Endothelial cell of umbilical vein (primary cell): ENCODE measurements at regions not wholly inside any gene's neighbourhood (a gene's known extent, or its start where the extent isn't known, plus 50 kb on each side); places are given as distances from the start of the nearest gene placed in this dataset.

Experiments used
- BruUV-seq: library from RNA; stranded (reverse); fragments of 400-500 nt; replicated peaks from 2 replicates; lab custom pipeline; 2021; lab: Mats Ljungman, UMichigan
- CTCF ChIA-PET: fragments of 300-600, 350-600 bp; sonication (Branson Sonifier 250); formaldehyde crosslinking; loops from one replicate; lab custom pipeline; 2021; ENCODE audit warnings: antibody characterized with exemption, inconsistent platforms; lab: Charles Lee
- POLR2A ChIA-PET: fragments of 300-600, 350-600 bp; sonication (Branson Sonifier 250); formaldehyde crosslinking; loops from one replicate; lab custom pipeline; 2021; ENCODE audit warnings: antibody characterized with exemption, inconsistent platforms; lab: Charles Lee
- DNase-seq: peaks from one replicate; pipeline ENCODE4 v3.0.0-alpha.2; 2011; ENCODE audit warnings: low read depth, low spot score
- FAIRE-seq: peaks from 2 replicates; lab custom pipeline; 2011; peaks lifted over from hg19 to GRCh38; lab: Jason Lieb, UNC
- H2AFZ ChIP-seq: 2 replicates; pipeline ENCODE4 v1.6.0; 2012; ENCODE audit warnings: low read depth, low read length, control low read depth, inconsistent platforms
- H3K27ac ChIP-seq: 2 replicates; pipeline ENCODE4 v1.5.1; 2011; ENCODE audit warnings: low read depth, mild to moderate bottlenecking, control low read depth, low read length, moderate library complexity; ENCODE audit not compliant: insufficient read depth
- H3K27me3 ChIP-seq, 2 experiments: 2 replicates each; pipeline versions ENCODE4 v1.6.0 to v1.6.1; 2011; ENCODE audit warnings: low read length in 2 of 2, mixed read lengths in 1 of 2; ENCODE audit not compliant: control insufficient read depth in 2 of 2, insufficient read depth in 2 of 2
- H3K36me3 ChIP-seq, 2 experiments: 2 replicates in 1 of 2; 3 replicates in 1 of 2; pipeline ENCODE4 v1.5.1; 2011; ENCODE audit warnings: low read length in 2 of 2, mild to moderate bottlenecking in 1 of 2, moderate library complexity in 1 of 2; ENCODE audit not compliant: control insufficient read depth in 2 of 2, insufficient read depth in 2 of 2; ENCODE audit errors: extremely low read depth in 1 of 2
- H3K4me1 ChIP-seq: 3 replicates; pipeline ENCODE4 v1.5.1; 2011; ENCODE audit warnings: mild to moderate bottlenecking, low read length; ENCODE audit not compliant: control insufficient read depth, insufficient read depth; ENCODE audit errors: extremely low read depth
- H3K4me2 ChIP-seq: 2 replicates; pipeline ENCODE4 v1.6.1; 2011; ENCODE audit warnings: low read length, control low read depth, mixed read lengths; ENCODE audit not compliant: insufficient read depth
- H3K4me3 ChIP-seq, 3 experiments: fragments of 200-600 bp in 1 of 3; sonication (generic), shearing (Covaris generic) in 1 of 3; replicated peaks in 1 of 3; 2 replicates each; pipeline ENCODE4 v1.5.1; 2011 to 2016; ENCODE audit warnings: control low read depth in 3 of 3, low read length in 3 of 3, mild to moderate bottlenecking in 2 of 3, inconsistent platforms in 1 of 3, low read depth in 1 of 3, moderate library complexity in 1 of 3; ENCODE audit not compliant: insufficient read depth in 1 of 3
- H3K79me2 ChIP-seq: 2 replicates; pipeline ENCODE4 v1.6.0; 2012; ENCODE audit warnings: low read length, inconsistent platforms; ENCODE audit not compliant: control insufficient read depth, insufficient read depth
- H3K9ac ChIP-seq: replicated peaks from 2 replicates; pipeline ENCODE3; 2011; ENCODE audit warnings: low read length, control low read depth; ENCODE audit not compliant: insufficient read depth; ENCODE audit errors: extremely low read depth
- H3K9me1 ChIP-seq: replicated peaks from 3 replicates; pipeline ENCODE4 v1.6.0; 2011; ENCODE audit warnings: mild to moderate bottlenecking, low read length; ENCODE audit not compliant: control insufficient read depth, insufficient read depth; ENCODE audit errors: extremely low read depth
- H3K9me3 ChIP-seq: replicated peaks from 2 replicates; pipeline ENCODE4 v1.5.1; 2012; ENCODE audit warnings: low read length, inconsistent platforms; ENCODE audit not compliant: control insufficient read depth, insufficient read depth
- H4K20me1 ChIP-seq: replicated peaks from 2 replicates; pipeline ENCODE3; 2011; ENCODE audit warnings: mild to moderate bottlenecking, low read length; ENCODE audit not compliant: control insufficient read depth, insufficient read depth; ENCODE audit errors: extremely low read depth
- CTCF ChIP-seq, 2 donors: IDR thresholded peaks; 1 replicate in 1 of 2; 2 replicates in 1 of 2; pipeline ENCODE4 v1.5.1; 2011; ENCODE audit warnings: low read length in 2 of 2, mild to moderate bottlenecking in 2 of 2, moderate library complexity in 2 of 2, control low read depth in 1 of 2, inconsistent platforms in 1 of 2, low read depth in 1 of 2; ENCODE audit not compliant: insufficient read depth in 1 of 2; ENCODE audit errors: extremely low read depth in 1 of 2
- FOS ChIP-seq: IDR thresholded peaks from 2 replicates; pipeline ENCODE4 v1.6.1; 2011; ENCODE audit warnings: mild to moderate bottlenecking, low read length, moderate library complexity, borderline replicate concordance; ENCODE audit not compliant: insufficient read depth
- JUN ChIP-seq: IDR thresholded peaks from 2 replicates; pipeline ENCODE4 v1.6.1; 2011; ENCODE audit warnings: borderline replicate concordance, low read depth; ENCODE audit not compliant: insufficient read length, insufficient read depth
- MAX ChIP-seq: IDR thresholded peaks from 2 replicates; pipeline ENCODE4 v1.6.1; 2011; ENCODE audit not compliant: insufficient read depth, insufficient read length
- MYC ChIP-seq: IDR thresholded peaks from one replicate; pipeline ENCODE4 v1.6.1; 2011; ENCODE audit warnings: mild to moderate bottlenecking, low read depth, low read length
- POLR2A ChIP-seq: IDR thresholded peaks from 2 replicates; pipeline ENCODE4 v1.6.1; 2012; ENCODE audit warnings: low read depth, mild to moderate bottlenecking, control low read depth, low read length
- dilution Hi-C: fragments of 300-500 bp; cut with MboI; formaldehyde crosslinking; loops from one replicate; pipeline ENCODE4 v1.15.0; 2019; ENCODE audit warnings: low sequenced_read_pairs; ENCODE audit not compliant: extremely low pct_ligation_motif_present
- intact Hi-C: fragments of 100-400 bp; cut with micrococcal nuclease; formaldehyde crosslinking; loops from one replicate; pipeline ENCODE4 v1.10.0; 2022

- H3K9me3 ChIP-seq, result no peaks in the 10 kb centered on the region
- intact Hi-C loops, result no loop called here
- TF ChIP-seq FOS (no peak), CTCF (IDR thresholded peaks at IDR 0.05; ENCODE audit: extremely low read depth in 1 of 2, insufficient read depth in 1 of 2, low read depth in 1 of 2, low read length in 2 of 2) (no peak), JUN (no peak)
- H3K9me1 ChIP-seq, result no peaks in the 10 kb centered on the region
- H3K79me2 ChIP-seq, result no peaks in the 10 kb centered on the region
- H4K20me1 ChIP-seq, result no peaks in the 10 kb centered on the region
- H3K4me1 ChIP-seq, result peaks cover 8% of the 10 kb centered on the region
- DNase-seq (no peak), FAIRE-seq (no peak)
- H3K4me3 ChIP-seq, result no peak overlapping the region
- no peak overlapping the region for H3K4me2 ChIP-seq
- dilution Hi-C loops, result no loop called here
- ChIA-PET CTCF (no interaction called here), POLR2A (no interaction called here)
- no TSS peak for BruUV-seq
- H2AFZ ChIP-seq, result no peak overlapping the region
- H3K36me3 ChIP-seq, result no peaks in the 10 kb centered on the region
- H3K9ac ChIP-seq, result no peak overlapping the region
- H3K27ac ChIP-seq, result no peak overlapping the region
- H3K27me3 ChIP-seq, result no peaks in the 10 kb centered on the region
Measured at GRCh38 chr15:35727627-35728026, 181.7 kb upstream of the DPH6 start.

DNA sequence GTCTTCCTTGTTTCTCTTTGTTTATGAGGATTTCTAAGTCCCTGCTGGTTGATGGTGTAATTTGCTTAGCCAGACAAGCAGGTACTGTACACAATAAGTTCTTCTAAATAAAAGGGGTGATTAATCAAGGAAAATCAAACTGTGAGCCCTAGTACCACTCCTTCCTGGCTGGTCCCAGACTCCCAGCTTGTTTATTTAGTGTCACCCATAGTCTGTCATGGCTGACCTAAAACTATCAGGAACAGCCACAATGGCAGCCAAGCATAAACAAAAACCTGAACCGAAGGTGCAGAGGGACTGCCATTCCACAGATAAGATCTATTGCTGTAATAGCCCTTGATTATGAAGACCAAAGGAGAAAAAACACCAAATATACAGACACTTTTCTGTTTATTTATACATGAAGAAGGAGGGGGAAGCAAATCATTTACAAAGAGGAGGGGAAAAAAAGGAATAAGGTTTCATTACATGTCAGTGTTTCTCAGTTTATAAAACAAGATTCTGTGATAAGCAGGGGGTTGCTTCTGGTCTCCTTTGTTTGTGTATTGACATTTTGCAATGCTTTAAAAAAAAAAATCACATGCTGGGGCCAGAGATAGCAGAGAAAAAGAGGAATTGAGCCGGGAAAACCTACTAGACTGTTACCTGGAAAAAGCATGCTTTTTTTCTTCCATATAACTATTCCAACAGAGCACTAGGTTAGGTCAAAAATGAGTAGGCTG, 182.4 kb upstream of the DPH6 start:
- Histone ChIP-seq H3K27ac (no peak overlapping the region), H3K4me3 (no peak overlapping the region), H4K20me1 (no peaks in the 10 kb centered on the region), H3K9ac (no peak overlapping the region), H3K9me3 (no peaks in the 10 kb centered on the region), H3K36me3 (no peaks in the 10 kb centered on the region), H3K27me3 (no peaks in the 10 kb centered on the region), H3K4me1 (peaks cover 8% of the 10 kb centered on the region), H3K9me1 (no peaks in the 10 kb centered on the region), H3K4me2 (no peak overlapping the region), H3K79me2 (no peaks in the 10 kb centered on the region), H2AFZ (no peak overlapping the region)
- dilution Hi-C loops, result no loop called here
- FAIRE-seq (no peak), DNase-seq (no peak)
- intact Hi-C loops, result no loop called here
- CTCF ChIA-PET, result no interaction called here
- BruUV-seq, result no TSS peak
- POLR2A ChIA-PET, result no interaction called here
- TF ChIP-seq POLR2A, result no peak
- TF ChIP-seq JUN, result no peak
- TF ChIP-seq MAX, result no peak
- no peak for TF ChIP-seq CTCF (IDR thresholded peaks at IDR 0.05; ENCODE audit: extremely low read depth in 1 of 2, insufficient read depth in 1 of 2, low read depth in 1 of 2, low read length in 2 of 2)
- no peak for TF ChIP-seq MYC
